Fibroblast of lung (primary cell): ENCODE measurements at regions not wholly inside any gene's neighbourhood (a gene's known extent, or its start where the extent isn't known, plus 50 kb on each side); places are given as distances from the start of the nearest gene placed in this dataset.

ENCODE experiments used
- DNase-seq, 2 donors: peaks; one replicate each; pipeline versions ENCODE4 v3.0.0 to v3.0.0-alpha.2; 2010; ENCODE audit warnings: low read depth in 2 of 2
- H2AFZ ChIP-seq: 2 replicates; pipeline ENCODE4 v1.5.1; 2012; ENCODE audit warnings: low read length, control low read depth, inconsistent platforms
- H3K27ac ChIP-seq: 2 replicates; pipeline ENCODE4 v1.5.1; 2011; ENCODE audit warnings: low read length, control low read depth; ENCODE audit not compliant: insufficient read depth
- H3K27me3 ChIP-seq: 2 replicates; pipeline ENCODE4 v1.5.1; 2011; ENCODE audit warnings: mild to moderate bottlenecking, low read length; ENCODE audit not compliant: control insufficient read depth, insufficient read depth
- H3K36me3 ChIP-seq: 2 replicates; pipeline ENCODE4 v1.5.1; 2011; ENCODE audit warnings: low read length; ENCODE audit not compliant: control insufficient read depth, insufficient read depth
- H3K4me1 ChIP-seq: 2 replicates; pipeline ENCODE4 v1.5.1; 2011; ENCODE audit warnings: low read length; ENCODE audit not compliant: control insufficient read depth, insufficient read depth; ENCODE audit errors: extremely low read depth
- H3K4me2 ChIP-seq: 2 replicates; pipeline ENCODE4 v1.5.1; 2011; ENCODE audit warnings: low read length, control low read depth; ENCODE audit not compliant: insufficient read depth; ENCODE audit errors: extremely low read depth
- H3K4me3 ChIP-seq, 4 experiments: fragments of 200-600 bp in 1 of 4; sonication (generic) in 1 of 4; replicated peaks in 1 of 4; 2 replicates each; pipeline ENCODE4 v1.5.1; 2011 to 2016; ENCODE audit warnings: low read length in 4 of 4, low read depth in 3 of 4, mild to moderate bottlenecking in 3 of 4, control low read depth in 2 of 4, inconsistent platforms in 1 of 4, mixed read lengths in 1 of 4; ENCODE audit not compliant: insufficient read depth in 1 of 4; ENCODE audit errors: control extremely low read depth in 1 of 4
- H3K79me2 ChIP-seq: 2 replicates; pipeline ENCODE4 v1.5.1; 2012; ENCODE audit warnings: mild to moderate bottlenecking, low read length, inconsistent platforms; ENCODE audit not compliant: control insufficient read depth, insufficient read depth
- H3K9ac ChIP-seq: 2 replicates; pipeline ENCODE4 v1.5.1; 2011; ENCODE audit warnings: mild to moderate bottlenecking, low read length, control low read depth; ENCODE audit not compliant: insufficient read depth
- H3K9me3 ChIP-seq: 2 replicates; pipeline ENCODE4 v1.5.1; 2012; ENCODE audit warnings: low read depth, low read length; ENCODE audit not compliant: control insufficient read depth, insufficient read depth
- H4K20me1 ChIP-seq: 2 replicates; pipeline ENCODE4 v1.5.1; 2011; ENCODE audit warnings: low read length; ENCODE audit not compliant: control insufficient read depth, insufficient read depth; ENCODE audit errors: extremely low read depth
- CTCF ChIP-seq, 2 donors: IDR thresholded peaks in 1 of 2; conservative IDR thresholded peaks in 1 of 2; 1 replicate in 1 of 2; 2 replicates in 1 of 2; pipeline ENCODE4 v1.5.1; 2011 to 2012; ENCODE audit warnings: low read length in 2 of 2, control low read depth in 1 of 2, inconsistent platforms in 1 of 2, low read depth in 1 of 2, mild to moderate bottlenecking in 1 of 2
- EZH2 ChIP-seq: IDR thresholded peaks from 2 replicates; pipeline ENCODE4 v1.5.1; 2012; ENCODE audit warnings: low read length, control low read depth, mild to moderate bottlenecking; ENCODE audit errors: missing control alignments

DNA sequence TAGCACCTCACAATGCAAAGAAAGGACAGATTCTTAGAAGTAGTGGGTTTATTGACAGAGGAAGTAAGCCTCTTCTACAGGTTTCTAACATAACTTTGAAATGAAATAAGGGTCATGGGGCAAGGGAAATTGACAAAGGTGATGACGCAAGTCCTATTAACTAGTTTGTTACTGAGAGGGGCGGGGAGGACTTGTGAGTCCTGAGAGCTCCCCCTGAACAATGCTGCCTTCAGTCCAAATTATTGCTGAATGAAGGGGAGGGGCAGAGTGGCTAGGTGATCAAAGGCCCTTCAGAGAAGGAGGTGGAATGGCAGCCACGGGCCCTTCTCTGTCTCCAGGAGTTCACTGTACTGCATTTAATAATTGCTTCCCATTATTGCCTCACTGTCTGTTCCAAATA, 390.0 kb downstream of the MEIS1 start:
- Histone ChIP-seq H3K27ac (no peak overlapping the region), H4K20me1 (no peaks in the 10 kb centered on the region), H3K4me3 (no peak overlapping the region), H3K9ac (no peak overlapping the region), H3K36me3 (no peaks in the 10 kb centered on the region), H3K9me3 (no peaks in the 10 kb centered on the region), H3K4me1 (no peaks in the 10 kb centered on the region), H2AFZ (no peak overlapping the region), H3K4me2 (no peak overlapping the region), H3K79me2 (no peaks in the 10 kb centered on the region), H3K27me3 (no peaks in the 10 kb centered on the region)
- TF ChIP-seq CTCF (conservative IDR thresholded peaks at IDR 0.05 in 1 of 2, IDR thresholded peaks at IDR 0.05 in 1 of 2; ENCODE audit: low read depth in 1 of 2, low read length in 2 of 2) (no peak), EZH2 (no peak)
- DNase-seq = no peak

- Histone ChIP-seq H3K4me3 (no peak overlapping the region), H3K9me3 (no peaks in the 10 kb centered on the region), H3K27me3 (no peaks in the 10 kb centered on the region), H3K4me2 (no peak overlapping the region), H3K4me1 (no peaks in the 10 kb centered on the region), H3K36me3 (no peaks in the 10 kb centered on the region), H2AFZ (no peak overlapping the region), H3K9ac (no peak overlapping the region), H3K27ac (no peak overlapping the region), H4K20me1 (no peaks in the 10 kb centered on the region), H3K79me2 (no peaks in the 10 kb centered on the region)
- DNase-seq = no peak
- no peak for TF ChIP-seq CTCF (conservative IDR thresholded peaks at IDR 0.05 in 1 of 2, IDR thresholded peaks at IDR 0.05 in 1 of 2; ENCODE audit: low read depth in 1 of 2, low read length in 2 of 2)
- no peak for TF ChIP-seq EZH2
Observed at GRCh38 chr2:66827851-66828250, 392.9 kb downstream of the MEIS1 start.

- H3K4me3 ChIP-seq = no peak overlapping the region
- H3K36me3 ChIP-seq = no peaks in the 10 kb centered on the region
- no peak for TF ChIP-seq CTCF (conservative IDR thresholded peaks at IDR 0.05 in 1 of 2, IDR thresholded peaks at IDR 0.05 in 1 of 2; ENCODE audit: low read depth in 1 of 2, low read length in 2 of 2)
- TF ChIP-seq EZH2 = no peak
- H4K20me1 ChIP-seq = no peaks in the 10 kb centered on the region
- H3K27ac ChIP-seq = no peak overlapping the region
- no peaks in the 10 kb centered on the region for H3K9me3 ChIP-seq
- H3K79me2 ChIP-seq = no peaks in the 10 kb centered on the region
- DNase-seq = no peak
- no peak overlapping the region for H3K4me2 ChIP-seq
- no peaks in the 10 kb centered on the region for H3K4me1 ChIP-seq
- H2AFZ ChIP-seq = no peak overlapping the region
- no peaks in the 10 kb centered on the region for H3K27me3 ChIP-seq
- H3K9ac ChIP-seq = no peak overlapping the region
Observed at GRCh38 chr2:66828876-66829275, 394.0 kb downstream of the MEIS1 start.
